Inferior parietal cortex (tissue), 1 donor: ENCODE measurements at regions not wholly inside any gene's neighbourhood (a gene's known extent, or its start where the extent isn't known, plus 50 kb on each side); places are given as distances from the start of the nearest gene placed in this dataset.
"Not testable (repeated sequence)": the region's sequence is repeated elsewhere in the genome, so short reads cannot be mapped to it uniquely, and the experiment has no call there.

Experiments
- DNase-seq: peaks from one replicate; pipeline ENCODE4 v3.0.0-alpha.2; 2016; ENCODE audit errors: extremely low spot score

GRCh38 chr2:41149054-41149453 is 697.2 kb upstream of the SLC8A1 start:
- no peak for DNase-seq

- DNase-seq = no peak
These were observed 699.9 kb upstream of the SLC8A1 start for GRCh38 chr2:41151746-41152145.

GRCh38 chr2:41152318-41152717 is 700.4 kb upstream of the SLC8A1 start:
- no peak for DNase-seq

GRCh38 chr2:41160439-41160838 is 708.5 kb upstream of the SLC8A1 start:
- no peak for DNase-seq

- no peak for DNase-seq
These were observed 715.1 kb upstream of the SLC8A1 start for GRCh38 chr2:41167014-41167413.

- DNase-seq = no peak
These were observed 717.9 kb upstream of the SLC8A1 start for GRCh38 chr2:41169744-41170143.

GRCh38 chr2:41170589-41170988 is 718.7 kb upstream of the SLC8A1 start:
- DNase-seq = no peak

- DNase-seq = no peak
These were observed 728.5 kb upstream of the SLC8A1 start for GRCh38 chr2:41180387-41180786.

GRCh38 chr2:41182961-41183360 is 731.1 kb upstream of the SLC8A1 start:
- no peak for DNase-seq

GRCh38 chr2:41187376-41188122 is 735.7 kb upstream of the SLC8A1 start:
- no peak for DNase-seq

GRCh38 chr2:41194230-41194629 is 742.3 kb upstream of the SLC8A1 start:
- DNase-seq = no peak

- no peak for DNase-seq
These were observed 745.9 kb upstream of the SLC8A1 start for GRCh38 chr2:41197781-41198180.

- DNase-seq = no peak
These were observed 747.4 kb upstream of the SLC8A1 start for GRCh38 chr2:41199334-41199733.

GRCh38 chr2:41204315-41204714 is 752.4 kb upstream of the SLC8A1 start:
- DNase-seq = no peak

- no peak for DNase-seq
These were observed 754.1 kb upstream of the SLC8A1 start for GRCh38 chr2:41206004-41206403.

- DNase-seq = no peak
These were observed 755.7 kb upstream of the SLC8A1 start for GRCh38 chr2:41207578-41207977.

GRCh38 chr2:41210030-41210429 is 758.1 kb upstream of the SLC8A1 start:
- not testable (repeated sequence) for DNase-seq

- no peak for DNase-seq
These were observed 765.1 kb upstream of the SLC8A1 start for GRCh38 chr2:41216978-41217377.

GRCh38 chr2:41222593-41222992 is 770.7 kb upstream of the SLC8A1 start:
- no peak for DNase-seq

- no peak for DNase-seq
These were observed 782.2 kb upstream of the SLC8A1 start for GRCh38 chr2:41234093-41234492.

GRCh38 chr2:41241325-41242000 is 789.6 kb upstream of the SLC8A1 start:
- no peak for DNase-seq

GRCh38 chr2:41242001-41242331 is 790.1 kb upstream of the SLC8A1 start:
- DNase-seq = no peak

GRCh38 chr2:41267929-41268659 is 779.7 kb upstream of the PKDCC start:
- peak; percentile 31 for DNase-seq
